Liver (tissue), 3 donors: ENCODE measurements at regions not wholly inside any gene's neighbourhood (a gene's known extent, or its start where the extent isn't known, plus 50 kb on each side); places are given as distances from the start of the nearest gene placed in this dataset.

ENCODE experiments used
- GABPA ChIP-seq, 2 donors: IDR thresholded peaks in 1 of 2; conservative IDR thresholded peaks in 1 of 2; 2 replicates each; pipeline ENCODE4 v1.6.1; 2016; ENCODE audit warnings: antibody characterized with exemption in 2 of 2, mild to moderate bottlenecking in 1 of 2, moderate library complexity in 1 of 2
- TAF1 ChIP-seq: conservative IDR thresholded peaks from 2 replicates; pipeline ENCODE4 v1.6.1; 2016; ENCODE audit warnings: antibody characterized with exemption, mild to moderate bottlenecking
- TF ChIP-seq, protein P1 (sequence below): fragments of 150-350 bp; IDR thresholded peaks from 2 replicates; pipeline ENCODE4 v1.5.1; 2017; ENCODE audit warnings: improper control_type of control experiment, low read depth, low read length; ENCODE audit not compliant: missing input control
- TF ChIP-seq, protein P2 (sequence below): IDR thresholded peaks from 2 replicates; pipeline ENCODE4 v1.6.1; 2016; ENCODE audit warnings: antibody characterized with exemption
- donor health status: healthy.
- donor health status: healthy.

GRCh38 chr10:52870562-52870961 is 98.0 kb upstream of the MBL2 start:
- TF ChIP-seq, protein P1, sequence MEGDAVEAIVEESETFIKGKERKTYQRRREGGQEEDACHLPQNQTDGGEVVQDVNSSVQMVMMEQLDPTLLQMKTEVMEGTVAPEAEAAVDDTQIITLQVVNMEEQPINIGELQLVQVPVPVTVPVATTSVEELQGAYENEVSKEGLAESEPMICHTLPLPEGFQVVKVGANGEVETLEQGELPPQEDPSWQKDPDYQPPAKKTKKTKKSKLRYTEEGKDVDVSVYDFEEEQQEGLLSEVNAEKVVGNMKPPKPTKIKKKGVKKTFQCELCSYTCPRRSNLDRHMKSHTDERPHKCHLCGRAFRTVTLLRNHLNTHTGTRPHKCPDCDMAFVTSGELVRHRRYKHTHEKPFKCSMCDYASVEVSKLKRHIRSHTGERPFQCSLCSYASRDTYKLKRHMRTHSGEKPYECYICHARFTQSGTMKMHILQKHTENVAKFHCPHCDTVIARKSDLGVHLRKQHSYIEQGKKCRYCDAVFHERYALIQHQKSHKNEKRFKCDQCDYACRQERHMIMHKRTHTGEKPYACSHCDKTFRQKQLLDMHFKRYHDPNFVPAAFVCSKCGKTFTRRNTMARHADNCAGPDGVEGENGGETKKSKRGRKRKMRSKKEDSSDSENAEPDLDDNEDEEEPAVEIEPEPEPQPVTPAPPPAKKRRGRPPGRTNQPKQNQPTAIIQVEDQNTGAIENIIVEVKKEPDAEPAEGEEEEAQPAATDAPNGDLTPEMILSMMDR = no peak
- TF ChIP-seq GABPA (IDR thresholded peaks at IDR 0.05 in 1 of 2, conservative IDR thresholded peaks at IDR 0.05 in 1 of 2) (no peak), TAF1 (no peak)
- TF ChIP-seq, protein P2, sequence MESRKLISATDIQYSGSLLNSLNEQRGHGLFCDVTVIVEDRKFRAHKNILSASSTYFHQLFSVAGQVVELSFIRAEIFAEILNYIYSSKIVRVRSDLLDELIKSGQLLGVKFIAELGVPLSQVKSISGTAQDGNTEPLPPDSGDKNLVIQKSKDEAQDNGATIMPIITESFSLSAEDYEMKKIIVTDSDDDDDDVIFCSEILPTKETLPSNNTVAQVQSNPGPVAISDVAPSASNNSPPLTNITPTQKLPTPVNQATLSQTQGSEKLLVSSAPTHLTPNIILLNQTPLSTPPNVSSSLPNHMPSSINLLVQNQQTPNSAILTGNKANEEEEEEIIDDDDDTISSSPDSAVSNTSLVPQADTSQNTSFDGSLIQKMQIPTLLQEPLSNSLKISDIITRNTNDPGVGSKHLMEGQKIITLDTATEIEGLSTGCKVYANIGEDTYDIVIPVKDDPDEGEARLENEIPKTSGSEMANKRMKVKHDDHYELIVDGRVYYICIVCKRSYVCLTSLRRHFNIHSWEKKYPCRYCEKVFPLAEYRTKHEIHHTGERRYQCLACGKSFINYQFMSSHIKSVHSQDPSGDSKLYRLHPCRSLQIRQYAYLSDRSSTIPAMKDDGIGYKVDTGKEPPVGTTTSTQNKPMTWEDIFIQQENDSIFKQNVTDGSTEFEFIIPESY = no peak
